Neural progenitor cell (in vitro differentiated cells): ENCODE measurements at regions not wholly inside any gene's neighbourhood (a gene's known extent, or its start where the extent isn't known, plus 50 kb on each side); places are given as distances from the start of the nearest gene placed in this dataset.

Source experiments
- DNase-seq: peaks from one replicate; pipeline ENCODE4 v3.0.0-alpha.2; 2016; ENCODE audit warnings: low spot score
- H2AFZ ChIP-seq: fragments of 200-600 bp; sonication (generic); replicated peaks from 2 replicates; pipeline ENCODE4 v1.6.1; 2016; ENCODE audit warnings: antibody characterized with exemption
- H3F3A ChIP-seq: fragments of 200-600 bp; sonication (generic); 2 replicates; pipeline ENCODE4 v1.6.1; 2016; ENCODE audit warnings: antibody characterized with exemption, low read depth
- H3K27ac ChIP-seq: fragments of 200-600 bp; sonication (generic); 2 replicates; pipeline ENCODE4 v1.5.1; 2016; ENCODE audit warnings: mild to moderate bottlenecking
- H3K27me3 ChIP-seq: fragments of 200-600 bp; sonication (generic); 2 replicates; pipeline ENCODE4 v1.6.1; 2016; ENCODE audit warnings: mild to moderate bottlenecking, moderate library complexity
- H3K36me3 ChIP-seq: fragments of 200-600 bp; sonication (generic); 2 replicates; pipeline ENCODE4 v1.5.1; 2016
- H3K4me1 ChIP-seq: fragments of 200-600 bp; sonication (generic); 2 replicates; pipeline ENCODE4 v1.6.1; 2016; ENCODE audit warnings: mixed run types
- H3K4me2 ChIP-seq: fragments of 200-600 bp; sonication (generic); 2 replicates; pipeline ENCODE4 v1.6.1; 2016
- H3K4me3 ChIP-seq: fragments of 200-600 bp; sonication (generic); 2 replicates; pipeline ENCODE4 v1.5.1; 2016
- H3K79me2 ChIP-seq: fragments of 200-600 bp; sonication (generic); 2 replicates; pipeline ENCODE4 v1.6.1; 2016; ENCODE audit warnings: low read depth
- H3K9ac ChIP-seq: fragments of 200-600 bp; sonication (generic); 2 replicates; pipeline ENCODE4 v1.6.1; 2016
- H3K9me3 ChIP-seq: fragments of 200-600 bp; sonication (generic); 2 replicates; pipeline ENCODE4 v1.5.1; 2016; ENCODE audit warnings: low read depth
- H4K20me1 ChIP-seq: fragments of 200-600 bp; sonication (generic); 2 replicates; pipeline ENCODE4 v1.6.1; 2016; ENCODE audit warnings: low read depth
- H3K27ac Mint-ChIP-seq: 3 replicates; pipeline ENCODE4 v1.8.0; 2021; ENCODE audit warnings: mixed read lengths
- H3K27me3 Mint-ChIP-seq: 2 replicates; pipeline ENCODE4 v1.8.0; 2022; ENCODE audit warnings: low read depth, mild to moderate bottlenecking, inconsistent platforms, moderate library complexity, mixed read lengths; ENCODE audit not compliant: insufficient read depth
- H3K36me3 Mint-ChIP-seq: 3 replicates; pipeline ENCODE4 v1.8.0; 2021; ENCODE audit warnings: mixed read lengths
- H3K4me1 Mint-ChIP-seq: 3 replicates; pipeline ENCODE4 v1.8.0; 2021; ENCODE audit warnings: mixed read lengths
- H3K4me3 Mint-ChIP-seq: 3 replicates; pipeline ENCODE4 v1.8.0; 2021; ENCODE audit warnings: mild to moderate bottlenecking, moderate library complexity, mixed read lengths
- H3K9me3 Mint-ChIP-seq: 3 replicates; pipeline ENCODE4 v1.8.0; 2020; ENCODE audit warnings: mixed read lengths
- CTCF ChIP-seq: fragments of 200-600 bp; sonication (generic); IDR thresholded peaks from 2 replicates; pipeline ENCODE4 v1.5.1; 2017; ENCODE audit warnings: antibody characterized with exemption, mild to moderate bottlenecking
- EZH2 ChIP-seq: fragments of 200-600 bp; sonication (generic); IDR thresholded peaks from 2 replicates; pipeline ENCODE4 v1.6.1; 2017; ENCODE audit warnings: antibody characterized with exemption, mild to moderate bottlenecking, moderate library complexity
- EZH2phosphoT487 ChIP-seq: fragments of 200-600 bp; sonication (generic); IDR thresholded peaks from 2 replicates; pipeline ENCODE4 v1.6.1; 2017; ENCODE audit warnings: antibody characterized with exemption

GRCh38 chr4:62484357-62484756 is 1284.2 kb downstream of the ADGRL3 start:
- Histone ChIP-seq H3K79me2 (no peaks in the 10 kb centered on the region), H3K27me3 (no peaks in the 10 kb centered on the region), H3K4me3 (no peak overlapping the region), H2AFZ (no peak overlapping the region), H3K4me2 (no peak overlapping the region), H3K9me3 (no peaks in the 10 kb centered on the region), H3K4me1 (peaks cover 3% of the 10 kb centered on the region), H4K20me1 (no peaks in the 10 kb centered on the region), H3K27ac (no peak overlapping the region), H3F3A (no peaks in the 10 kb centered on the region), H3K36me3 (no peaks in the 10 kb centered on the region), H3K9ac (no peak overlapping the region)
- DNase-seq: no peak
- H3K9me3 Mint-ChIP-seq: no peaks in the 10 kb centered on the region
- H3K27me3 Mint-ChIP-seq: peaks cover 5% of the 10 kb centered on the region
- peaks cover 2% of the 10 kb centered on the region for H3K4me1 Mint-ChIP-seq
- H3K36me3 Mint-ChIP-seq: no peaks in the 10 kb centered on the region
- H3K4me3 Mint-ChIP-seq: no peak overlapping the region
- no peak overlapping the region for H3K27ac Mint-ChIP-seq
- TF ChIP-seq EZH2phosphoT487: no peak

GRCh38 chr4:62482355-62482754 is 1282.2 kb downstream of the ADGRL3 start:
- Mint-ChIP-seq H3K9me3 (no peaks in the 10 kb centered on the region), H3K4me3 (no peak overlapping the region), H3K36me3 (no peaks in the 10 kb centered on the region), H3K27ac (no peak overlapping the region), H3K4me1 (peaks cover 2% of the 10 kb centered on the region), H3K27me3 (peaks cover 4% of the 10 kb centered on the region)
- Histone ChIP-seq H3F3A (no peaks in the 10 kb centered on the region), H3K9me3 (no peaks in the 10 kb centered on the region), H3K27me3 (no peaks in the 10 kb centered on the region), H3K79me2 (no peaks in the 10 kb centered on the region), H3K4me1 (peaks cover 3% of the 10 kb centered on the region), H3K4me2 (no peak overlapping the region), H3K4me3 (no peak overlapping the region), H3K36me3 (no peaks in the 10 kb centered on the region), H2AFZ (peak overlapping the region; percentile 44), H3K27ac (no peak overlapping the region), H4K20me1 (no peaks in the 10 kb centered on the region), H3K9ac (no peak overlapping the region)
- DNase-seq: no peak
- TF ChIP-seq CTCF: no peak
- TF ChIP-seq EZH2phosphoT487: no peak
- no peak for TF ChIP-seq EZH2

- DNase-seq: no peak
These were observed 1275.5 kb downstream of the ADGRL3 start for GRCh38 chr4:62475596-62475995.

More at GRCh38 chr4:62475596-62475995, 1275.5 kb downstream of the ADGRL3 start:
- TF ChIP-seq CTCF (no peak), EZH2 (no peak), EZH2phosphoT487 (no peak)
- Mint-ChIP-seq H3K27me3 (peaks cover 2% of the 10 kb centered on the region), H3K9me3 (no peaks in the 10 kb centered on the region), H3K27ac (no peak overlapping the region), H3K4me1 (peaks cover 2% of the 10 kb centered on the region), H3K36me3 (no peaks in the 10 kb centered on the region), H3K4me3 (no peak overlapping the region)
- Histone ChIP-seq H3K4me1 (peaks cover 3% of the 10 kb centered on the region), H3K4me3 (no peak overlapping the region), H3K4me2 (no peak overlapping the region), H3K79me2 (no peaks in the 10 kb centered on the region), H3K9me3 (no peaks in the 10 kb centered on the region), H3F3A (no peaks in the 10 kb centered on the region), H3K27me3 (no peaks in the 10 kb centered on the region), H3K36me3 (no peaks in the 10 kb centered on the region), H4K20me1 (no peaks in the 10 kb centered on the region), H3K27ac (no peak overlapping the region), H2AFZ (no peak overlapping the region), H3K9ac (no peak overlapping the region)
